ENCODE measurements at regions not wholly inside any gene's neighbourhood (a gene's known extent, or its start where the extent isn't known, plus 50 kb on each side); places are given as distances from the start of the nearest gene placed in this dataset.

- no peaks in the 10 kb centered on the region for H3K4me1 ChIP-seq (ENCODE audit: insufficient read depth, low read length, severe bottlenecking)
- no peaks in the 10 kb centered on the region for H3K9me2 ChIP-seq (ENCODE audit: low read depth, low read length)
- H3K4me3 ChIP-seq (ENCODE audit: low read depth, low read length, poor library complexity, severe bottlenecking), result no peak overlapping the region
- no peaks in the 10 kb centered on the region for H3K36me3 ChIP-seq (ENCODE audit: insufficient read depth, low read length)
- TF ChIP-seq CTCF (IDR thresholded peaks at IDR 0.05; ENCODE audit: low read length), result no peak
- TF ChIP-seq EZH2 (IDR thresholded peaks at IDR 0.05; ENCODE audit: borderline replicate concordance, low read length), result no peak
- H3F3A ChIP-seq (ENCODE audit: insufficient read depth, low read length), result no peaks in the 10 kb centered on the region
- H4K20me1 ChIP-seq (ENCODE audit: insufficient read depth, low read length), result no peaks in the 10 kb centered on the region
- H3K27me3 ChIP-seq (ENCODE audit: insufficient read depth, low read length), result no peaks in the 10 kb centered on the region
- no peaks in the 10 kb centered on the region for H3K79me2 ChIP-seq (ENCODE audit: insufficient read depth, low read length)
- H3K9me3 ChIP-seq (ENCODE audit: low read length), result no peaks in the 10 kb centered on the region
- no peak overlapping the region for H3K9ac ChIP-seq (ENCODE audit: low read length)
- no peak overlapping the region for H3K27ac ChIP-seq (ENCODE audit: low read depth, low read length, poor library complexity, severe bottlenecking)
- H2AFZ ChIP-seq (ENCODE audit: low read length), result no peak overlapping the region
- no peak overlapping the region for H3K4me2 ChIP-seq (ENCODE audit: low read length)
These were observed 158.1 kb downstream of the EFNB2 start for GRCh38 chr13:106377341-106377740.

- Histone ChIP-seq H3K4me1 (ENCODE audit: insufficient read depth, low read length, severe bottlenecking) (no peaks in the 10 kb centered on the region), H3K36me3 (ENCODE audit: insufficient read depth, low read length) (no peaks in the 10 kb centered on the region), H2AFZ (ENCODE audit: low read length) (no peak overlapping the region), H3K27ac (ENCODE audit: low read depth, low read length, poor library complexity, severe bottlenecking) (no peak overlapping the region), H3K4me2 (ENCODE audit: low read length) (no peak overlapping the region), H3K9me3 (ENCODE audit: low read length) (no peaks in the 10 kb centered on the region), H3K27me3 (ENCODE audit: insufficient read depth, low read length) (no peaks in the 10 kb centered on the region), H3K4me3 (ENCODE audit: low read depth, low read length, poor library complexity, severe bottlenecking) (no peak overlapping the region), H3F3A (ENCODE audit: insufficient read depth, low read length) (no peaks in the 10 kb centered on the region), H4K20me1 (ENCODE audit: insufficient read depth, low read length) (no peaks in the 10 kb centered on the region), H3K9me2 (ENCODE audit: low read depth, low read length) (no peaks in the 10 kb centered on the region), H3K9ac (ENCODE audit: low read length) (no peak overlapping the region), H3K79me2 (ENCODE audit: insufficient read depth, low read length) (no peaks in the 10 kb centered on the region)
- TF ChIP-seq EZH2 (IDR thresholded peaks at IDR 0.05; ENCODE audit: borderline replicate concordance, low read length), result no peak
- TF ChIP-seq CTCF (IDR thresholded peaks at IDR 0.05; ENCODE audit: low read length), result no peak
These were observed 158.9 kb downstream of the EFNB2 start for GRCh38 chr13:106376401-106377112.

GRCh38 chr13:106375085-106375484 lies 160.4 kb downstream of the EFNB2 start:
- no peaks in the 10 kb centered on the region for H3K9me3 ChIP-seq (ENCODE audit: low read length)
- no peaks in the 10 kb centered on the region for H3K79me2 ChIP-seq (ENCODE audit: insufficient read depth, low read length)
- H3K4me2 ChIP-seq (ENCODE audit: low read length), result no peak overlapping the region
- H3K27ac ChIP-seq (ENCODE audit: low read depth, low read length, poor library complexity, severe bottlenecking), result no peak overlapping the region
- no peaks in the 10 kb centered on the region for H3F3A ChIP-seq (ENCODE audit: insufficient read depth, low read length)
- no peaks in the 10 kb centered on the region for H4K20me1 ChIP-seq (ENCODE audit: insufficient read depth, low read length)
- no peak overlapping the region for H3K4me3 ChIP-seq (ENCODE audit: low read depth, low read length, poor library complexity, severe bottlenecking)
- H3K36me3 ChIP-seq (ENCODE audit: insufficient read depth, low read length), result no peaks in the 10 kb centered on the region
- H2AFZ ChIP-seq (ENCODE audit: low read length), result no peak overlapping the region
- H3K4me1 ChIP-seq (ENCODE audit: insufficient read depth, low read length, severe bottlenecking), result no peaks in the 10 kb centered on the region
- no peaks in the 10 kb centered on the region for H3K27me3 ChIP-seq (ENCODE audit: insufficient read depth, low read length)
- no peak overlapping the region for H3K9ac ChIP-seq (ENCODE audit: low read length)
- H3K9me2 ChIP-seq (ENCODE audit: low read depth, low read length), result no peaks in the 10 kb centered on the region
- no peak for TF ChIP-seq CTCF (IDR thresholded peaks at IDR 0.05; ENCODE audit: low read length)
- TF ChIP-seq EZH2 (IDR thresholded peaks at IDR 0.05; ENCODE audit: borderline replicate concordance, low read length), result no peak
